SJSA1 (cell line): ENCODE measurements at regions not wholly inside any gene's neighbourhood (a gene's known extent, or its start where the extent isn't known, plus 50 kb on each side); places are given as distances from the start of the nearest gene placed in this dataset.

Experiments used
- DNase-seq, 2 experiments: peaks; one replicate each; pipeline ENCODE4 v3.0.0-alpha.2; 2015 to 2020; ENCODE audit warnings: low spot score in 2 of 2, low read depth in 1 of 2
- H3K27ac ChIP-seq: fragments of 250-450 bp; sonication (Bioruptor Pico); 2 replicates; pipeline ENCODE4 v1.5.1; 2020; ENCODE audit warnings: mild to moderate bottlenecking, moderate library complexity
- H3K27me3 ChIP-seq: fragments of 250-450 bp; sonication (Bioruptor Pico); replicated peaks from 2 replicates; pipeline ENCODE4 v1.5.1; 2020; ENCODE audit warnings: mild to moderate bottlenecking, moderate library complexity
- H3K36me3 ChIP-seq: fragments of 250-450 bp; sonication (Bioruptor Pico); 2 replicates; pipeline ENCODE4 v1.5.1; 2020; ENCODE audit warnings: mild to moderate bottlenecking
- H3K4me1 ChIP-seq: fragments of 250-450 bp; sonication (Bioruptor Pico); replicated peaks from 2 replicates; pipeline ENCODE4 v1.6.1; 2021; ENCODE audit warnings: mild to moderate bottlenecking
- H3K4me3 ChIP-seq: fragments of 250-450 bp; sonication (Bioruptor Pico); 2 replicates; pipeline ENCODE4 v1.5.1; 2020; ENCODE audit warnings: mild to moderate bottlenecking
- H3K9me3 ChIP-seq: fragments of 250-450 bp; sonication (Bioruptor Pico); replicated peaks from 2 replicates; pipeline ENCODE4 v1.5.1; 2020; ENCODE audit warnings: mild to moderate bottlenecking

GRCh38 chr3:132953683-132954082 is 84.5 kb upstream of the TMEM108 start:
- no peak overlapping the region for H3K27ac ChIP-seq
- no peaks in the 10 kb centered on the region for H3K36me3 ChIP-seq
- DNase-seq = no peak
- no peaks in the 10 kb centered on the region for H3K4me1 ChIP-seq
- no peaks in the 10 kb centered on the region for H3K9me3 ChIP-seq
- no peaks in the 10 kb centered on the region for H3K27me3 ChIP-seq
- H3K4me3 ChIP-seq = no peak overlapping the region

- H3K27ac ChIP-seq = no peak overlapping the region
- DNase-seq = no peak
- no peaks in the 10 kb centered on the region for H3K36me3 ChIP-seq
- no peaks in the 10 kb centered on the region for H3K9me3 ChIP-seq
- no peak overlapping the region for H3K4me3 ChIP-seq
- no peaks in the 10 kb centered on the region for H3K27me3 ChIP-seq
- H3K4me1 ChIP-seq = no peaks in the 10 kb centered on the region
These were observed 110.3 kb upstream of the TMEM108 start for GRCh38 chr3:132927896-132928295.

- no peaks in the 10 kb centered on the region for H3K4me1 ChIP-seq
- no peaks in the 10 kb centered on the region for H3K9me3 ChIP-seq
- H3K27me3 ChIP-seq = no peaks in the 10 kb centered on the region
- no peak for DNase-seq
- no peaks in the 10 kb centered on the region for H3K36me3 ChIP-seq
- H3K27ac ChIP-seq = no peak overlapping the region
- H3K4me3 ChIP-seq = no peak overlapping the region
These were observed 112.1 kb upstream of the TMEM108 start for GRCh38 chr3:132926098-132926497.

GRCh38 chr3:132925256-132925930 is 112.8 kb upstream of the TMEM108 start:
- no peaks in the 10 kb centered on the region for H3K9me3 ChIP-seq
- H3K4me3 ChIP-seq = no peak overlapping the region
- H3K27ac ChIP-seq = no peak overlapping the region
- DNase-seq = no peak
- no peaks in the 10 kb centered on the region for H3K36me3 ChIP-seq
- no peaks in the 10 kb centered on the region for H3K27me3 ChIP-seq
- H3K4me1 ChIP-seq = no peaks in the 10 kb centered on the region

- H3K27me3 ChIP-seq = no peaks in the 10 kb centered on the region
- no peaks in the 10 kb centered on the region for H3K4me1 ChIP-seq
- H3K36me3 ChIP-seq = no peaks in the 10 kb centered on the region
- H3K27ac ChIP-seq = no peak overlapping the region
- H3K9me3 ChIP-seq = no peaks in the 10 kb centered on the region
- no peak for DNase-seq
- H3K4me3 ChIP-seq = no peak overlapping the region
These were observed 122.1 kb upstream of the TMEM108 start for GRCh38 chr3:132916096-132916495.

GRCh38 chr3:132912416-132912753 is 125.8 kb upstream of the TMEM108 start:
- H3K27me3 ChIP-seq = no peaks in the 10 kb centered on the region
- H3K4me3 ChIP-seq = no peak overlapping the region
- no peaks in the 10 kb centered on the region for H3K9me3 ChIP-seq
- H3K36me3 ChIP-seq = no peaks in the 10 kb centered on the region
- no peak overlapping the region for H3K27ac ChIP-seq
- no peak for DNase-seq
- no peaks in the 10 kb centered on the region for H3K4me1 ChIP-seq

GRCh38 chr3:132911741-132912415 is 126.3 kb upstream of the TMEM108 start:
- no peak for DNase-seq
- no peaks in the 10 kb centered on the region for H3K9me3 ChIP-seq
- no peaks in the 10 kb centered on the region for H3K27me3 ChIP-seq
- no peaks in the 10 kb centered on the region for H3K4me1 ChIP-seq
- no peaks in the 10 kb centered on the region for H3K36me3 ChIP-seq
- no peak overlapping the region for H3K27ac ChIP-seq
- H3K4me3 ChIP-seq = no peak overlapping the region

- no peaks in the 10 kb centered on the region for H3K36me3 ChIP-seq
- DNase-seq = no peak
- H3K4me3 ChIP-seq = no peak overlapping the region
- H3K27me3 ChIP-seq = no peaks in the 10 kb centered on the region
- H3K4me1 ChIP-seq = no peaks in the 10 kb centered on the region
- no peaks in the 10 kb centered on the region for H3K9me3 ChIP-seq
- no peak overlapping the region for H3K27ac ChIP-seq
These were observed 130.9 kb upstream of the TMEM108 start for GRCh38 chr3:132907293-132907692.

- Histone ChIP-seq H3K36me3 (no peaks in the 10 kb centered on the region), H3K4me1 (no peaks in the 10 kb centered on the region), H3K4me3 (no peak overlapping the region), H3K27me3 (no peaks in the 10 kb centered on the region), H3K9me3 (no peaks in the 10 kb centered on the region), H3K27ac (no peak overlapping the region)
- no peak for DNase-seq
These were observed 137.7 kb upstream of the TMEM108 start for GRCh38 chr3:132900481-132900880.

- H3K27ac ChIP-seq = no peak overlapping the region
- H3K36me3 ChIP-seq = no peaks in the 10 kb centered on the region
- H3K27me3 ChIP-seq = no peaks in the 10 kb centered on the region
- H3K4me1 ChIP-seq = no peaks in the 10 kb centered on the region
- no peaks in the 10 kb centered on the region for H3K9me3 ChIP-seq
- no peak for DNase-seq
- H3K4me3 ChIP-seq = no peak overlapping the region
These were observed 140.1 kb upstream of the TMEM108 start for GRCh38 chr3:132898141-132898540.

GRCh38 chr3:132892956-132893355 is 145.2 kb upstream of the TMEM108 start:
- H3K4me3 ChIP-seq = no peak overlapping the region
- DNase-seq = no peak
- no peaks in the 10 kb centered on the region for H3K27me3 ChIP-seq
- no peaks in the 10 kb centered on the region for H3K4me1 ChIP-seq
- H3K36me3 ChIP-seq = no peaks in the 10 kb centered on the region
- H3K9me3 ChIP-seq = no peaks in the 10 kb centered on the region
- no peak overlapping the region for H3K27ac ChIP-seq

GRCh38 chr3:132881756-132882409 is 156.3 kb upstream of the TMEM108 start:
- no peak for DNase-seq
- Histone ChIP-seq H3K4me1 (no peaks in the 10 kb centered on the region), H3K4me3 (no peak overlapping the region), H3K9me3 (no peaks in the 10 kb centered on the region), H3K36me3 (no peaks in the 10 kb centered on the region), H3K27ac (no peak overlapping the region), H3K27me3 (no peaks in the 10 kb centered on the region)

- Histone ChIP-seq H3K36me3 (no peaks in the 10 kb centered on the region), H3K4me1 (no peaks in the 10 kb centered on the region), H3K4me3 (no peak overlapping the region), H3K27ac (no peak overlapping the region), H3K9me3 (no peaks in the 10 kb centered on the region), H3K27me3 (no peaks in the 10 kb centered on the region)
- DNase-seq = no peak
These were observed 157.2 kb upstream of the TMEM108 start for GRCh38 chr3:132880986-132881385.

- Histone ChIP-seq H3K27me3 (no peaks in the 10 kb centered on the region), H3K36me3 (no peaks in the 10 kb centered on the region), H3K4me3 (no peak overlapping the region), H3K9me3 (no peaks in the 10 kb centered on the region), H3K4me1 (no peaks in the 10 kb centered on the region), H3K27ac (no peak overlapping the region)
- no peak for DNase-seq
These were observed 157.4 kb upstream of the NPHP3 start for GRCh38 chr3:132879656-132880055.
